SK-N-SH (cell line): ENCODE measurements at regions not wholly inside any gene's neighbourhood (a gene's known extent, or its start where the extent isn't known, plus 50 kb on each side); places are given as distances from the start of the nearest gene placed in this dataset.

ENCODE experiments used
- CTCF ChIA-PET: fragments of 300-600, 350-600 bp; formaldehyde crosslinking; extraction: SDS; loops from one replicate; lab custom pipeline; 2021; lab: Yijun Ruan, JAX
- POLR2A ChIA-PET: fragments of 350-600 bp; sonication (Branson Sonifier 250); formaldehyde crosslinking; extraction: SDS; loops from one replicate; lab custom pipeline; 2020; ENCODE audit warnings: antibody characterized with exemption, inconsistent platforms; lab: Yijun Ruan, JAX
- DNase-seq: peaks from one replicate; pipeline ENCODE4 v3.0.0; 2012
- H2AFZ ChIP-seq: fragments of 200-600 bp; sonication (generic); 2 replicates; pipeline ENCODE4 v1.8.1; 2016; ENCODE audit warnings: antibody characterized with exemption, mild to moderate bottlenecking, low read depth
- H3F3A ChIP-seq: fragments of 200-600 bp; sonication (generic); replicated peaks from 2 replicates; pipeline ENCODE3; 2016; ENCODE audit warnings: antibody characterized with exemption, mild to moderate bottlenecking; ENCODE audit not compliant: insufficient read depth
- H3K27ac ChIP-seq, 2 experiments: fragments of 200-500 bp in 1 of 2; fragments of 200-600 bp in 1 of 2; sonication (Bioruptor generic) in 1 of 2; sonication (generic), shearing (Covaris generic) in 1 of 2; 2 replicates each; pipeline versions ENCODE4 v1.5.1 to v1.6.1; 2014 to 2016; ENCODE audit warnings: low read depth in 2 of 2, inconsistent platforms in 1 of 2, low read length in 1 of 2, mild to moderate bottlenecking in 1 of 2, mixed read lengths in 1 of 2
- H3K27me3 ChIP-seq: fragments of 200-600 bp; sonication (generic), shearing (Covaris generic); 2 replicates; pipeline ENCODE4 v1.6.1; 2016; ENCODE audit warnings: mixed run types; ENCODE audit not compliant: insufficient read depth
- H3K36me3 ChIP-seq, 2 experiments: fragments of 200-500 bp in 1 of 2; fragments of 200-600 bp in 1 of 2; sonication (Bioruptor generic) in 1 of 2; sonication (generic) in 1 of 2; replicated peaks in 1 of 2; 2 replicates each; pipeline versions ENCODE3 to v1.5.1; 2014 to 2016; ENCODE audit warnings: low read length in 1 of 2, mild to moderate bottlenecking in 1 of 2; ENCODE audit not compliant: insufficient read depth in 2 of 2, control insufficient read depth in 1 of 2
- H3K4me1 ChIP-seq, 2 experiments: fragments of 200-500 bp in 1 of 2; fragments of 200-600 bp in 1 of 2; sonication (Bioruptor generic) in 1 of 2; sonication (generic), shearing (Covaris generic) in 1 of 2; 2 replicates each; pipeline versions ENCODE4 v1.5.1 to v1.6.1; 2014 to 2016; ENCODE audit warnings: low read depth in 1 of 2, low read length in 1 of 2, mixed run types in 1 of 2; ENCODE audit not compliant: insufficient read depth in 2 of 2, control insufficient read depth in 1 of 2
- H3K4me2 ChIP-seq: fragments of 200-600 bp; sonication (generic), shearing (Covaris generic); 2 replicates; pipeline ENCODE4 v1.6.1; 2017; ENCODE audit warnings: mixed run types
- H3K4me3 ChIP-seq, 2 experiments: fragments of 200-500 bp in 1 of 2; fragments of 200-600 bp in 1 of 2; sonication (Bioruptor generic) in 1 of 2; sonication (generic), shearing (Covaris generic) in 1 of 2; 2 replicates each; pipeline versions ENCODE4 v1.5.1 to v1.8.1; 2014 to 2016; ENCODE audit warnings: low read depth in 2 of 2, inconsistent platforms in 1 of 2, low read length in 1 of 2, mild to moderate bottlenecking in 1 of 2, mixed read lengths in 1 of 2, moderate library complexity in 1 of 2
- H3K79me2 ChIP-seq: fragments of 200-600 bp; sonication (generic); 2 replicates; pipeline ENCODE4 v1.8.1; 2017; ENCODE audit warnings: mild to moderate bottlenecking; ENCODE audit not compliant: insufficient read depth
- H3K9ac ChIP-seq: fragments of 200-600 bp; sonication (generic); 2 replicates; pipeline ENCODE4 v1.6.1; 2017; ENCODE audit warnings: mixed run types
- H3K9me2 ChIP-seq: fragments of 200-600 bp; sonication (generic); 2 replicates; pipeline ENCODE4 v1.6.1; 2017; ENCODE audit warnings: mixed run types
- H3K9me3 ChIP-seq: fragments of 200-600 bp; sonication (generic); 2 replicates; pipeline ENCODE4 v1.6.1; 2017; ENCODE audit warnings: mixed run types, mild to moderate bottlenecking, moderate library complexity
- H4K20me1 ChIP-seq: fragments of 200-600 bp; sonication (generic); 2 replicates; pipeline ENCODE4 v1.6.1; 2017; ENCODE audit warnings: mild to moderate bottlenecking, mixed run types; ENCODE audit not compliant: insufficient read depth
- FOSL2 ChIP-seq: IDR thresholded peaks from 2 replicates; pipeline ENCODE4 v1.4.0; 2012; ENCODE audit warnings: low read depth, mild to moderate bottlenecking, moderate library complexity, borderline replicate concordance
- GABPA ChIP-seq: IDR thresholded peaks from 2 replicates; pipeline ENCODE4 v1.4.0; 2012; ENCODE audit warnings: low read depth, mild to moderate bottlenecking
- GATA2 ChIP-seq: sonication (generic); formaldehyde crosslinking; IDR thresholded peaks from 2 replicates; pipeline ENCODE4 v1.5.0; 2020; ENCODE audit warnings: mild to moderate bottlenecking, missing genetic modification reagents
- JUND ChIP-seq: IDR thresholded peaks from 2 replicates; pipeline ENCODE4 v1.4.0; 2012
- NFIC ChIP-seq: IDR thresholded peaks from 2 replicates; pipeline ENCODE4 v1.4.0; 2012; ENCODE audit warnings: borderline replicate concordance
- POLR2AphosphoS5 ChIP-seq: IDR thresholded peaks from 2 replicates; pipeline ENCODE4 v1.6.1; 2012; ENCODE audit warnings: low read depth, low read length
- RCOR1 ChIP-seq: fragments of 150-350 bp; IDR thresholded peaks from 2 replicates; pipeline ENCODE4 v1.6.1; 2017; ENCODE audit warnings: antibody characterized with exemption, low read length
- SIN3A ChIP-seq: IDR thresholded peaks from 2 replicates; pipeline ENCODE4 v1.6.1; 2012; ENCODE audit warnings: low read depth, mild to moderate bottlenecking, low read length, moderate library complexity, borderline replicate concordance
- SMC3 ChIP-seq: IDR thresholded peaks from 2 replicates; pipeline ENCODE4 v1.6.1; 2012; ENCODE audit warnings: low read depth, low read length, improper control_type of control experiment
- TAF1 ChIP-seq: IDR thresholded peaks from 2 replicates; pipeline ENCODE4 v1.6.1; 2012; ENCODE audit warnings: low read depth, mild to moderate bottlenecking, low read length, moderate library complexity, borderline replicate concordance
- TCF12 ChIP-seq: IDR thresholded peaks from 2 replicates; pipeline ENCODE4 v1.4.0; 2012
- YY1 ChIP-seq: IDR thresholded peaks from 2 replicates; pipeline ENCODE4 v1.4.0; 2012; ENCODE audit warnings: low read depth, mild to moderate bottlenecking
- WGBS: methylation state at CpG from one replicate; pipeline ENCODE4 v1.1.6; 2017; ENCODE audit warnings: low lambda C conversion rate; 5-methylcytosine and 5-hydroxymethylcytosine counted together
- TF ChIP-seq, protein P1 (sequence below): IDR thresholded peaks from 2 replicates; pipeline ENCODE4; 2012

DNA sequence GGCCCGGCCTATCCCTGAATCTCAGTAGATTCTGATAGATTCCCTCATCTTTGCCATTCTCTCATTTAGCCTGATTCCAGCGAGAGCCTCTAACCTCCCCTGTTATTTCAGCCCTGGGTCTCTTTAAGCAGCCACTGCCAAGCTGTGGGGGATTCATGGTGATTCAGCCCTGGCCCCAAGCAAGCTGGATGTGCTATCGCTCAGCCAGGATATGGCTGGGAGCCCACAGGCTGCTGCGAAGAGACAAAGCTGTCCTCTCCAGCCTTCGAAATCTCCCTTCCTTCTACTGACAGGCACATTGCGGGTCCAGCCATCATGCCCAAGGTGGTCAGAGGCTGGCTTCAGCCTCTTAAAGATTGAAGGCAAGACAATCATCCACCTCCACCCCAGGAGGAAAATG lies 394.1 kb downstream of the SOX9 start:
- CTCF ChIA-PET = interaction anchor here (1.0 to 1.7 kb wide), 3 partner anchors 12 to 25 kb away, joined by 3 to 5 read pairs (median 4); no protein-coding TSS in a partner anchor
- peaks cover 37% of the 10 kb centered on the region for H3K79me2 ChIP-seq

DNA sequence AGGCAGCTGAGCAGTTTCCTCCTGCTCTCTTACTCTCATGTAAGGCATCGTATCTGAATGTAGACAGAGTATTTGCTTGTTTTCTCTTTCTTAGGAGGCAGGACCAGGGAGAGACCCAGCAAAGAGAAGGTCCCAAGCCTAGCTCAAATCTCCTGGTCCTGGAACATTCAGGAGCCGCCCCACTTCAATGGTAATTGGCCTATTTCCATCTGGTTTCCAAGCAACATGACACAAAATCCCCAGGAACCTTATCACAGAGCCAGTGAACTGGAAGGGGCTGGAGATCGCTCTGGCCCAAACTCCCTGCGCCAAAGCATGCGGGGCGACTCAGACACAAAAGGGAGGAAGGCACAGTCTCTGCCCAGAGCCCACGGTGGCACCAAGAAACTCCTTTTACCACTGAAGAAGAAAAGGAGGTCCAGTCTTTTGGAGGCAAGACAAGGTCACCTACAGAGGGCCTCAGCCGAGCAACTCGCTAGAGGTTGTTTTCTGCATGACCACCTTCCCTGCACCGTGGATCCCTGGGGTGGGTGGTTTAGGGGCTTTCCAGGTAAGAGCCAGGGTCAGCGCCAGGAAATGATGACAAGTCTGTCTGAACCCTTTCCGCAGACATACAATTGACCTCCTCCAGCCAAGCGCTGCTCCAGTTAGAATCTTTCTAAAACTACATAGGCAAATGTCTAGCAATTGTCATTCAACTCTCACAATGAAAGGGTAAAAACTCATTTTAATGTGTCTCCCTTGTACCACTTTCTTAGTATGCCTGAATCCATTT lies 394.7 kb downstream of the SOX9 start:
- no peak for TF ChIP-seq TAF1
- no peak for TF ChIP-seq SMC3
- TF ChIP-seq GATA2 (CRISPR knock-in tag) = no peak
- no peak for TF ChIP-seq YY1
- no peak for TF ChIP-seq SIN3A
- no peak for TF ChIP-seq GABPA
- TF ChIP-seq POLR2AphosphoS5 = no peak
- TF ChIP-seq, all 33 proteins: peak for 0
- Histone ChIP-seq H3K9me3 (no peaks in the 10 kb centered on the region), H2AFZ (peak overlapping the region; percentile 68), H3K79me2 (peaks cover 41% of the 10 kb centered on the region), H3K36me3 (no peaks in the 10 kb centered on the region), H3K4me3 (no peak overlapping the region; a peak in 1 of 4 replicates), H3K4me1 (peaks cover 9 to 24% of the 10 kb centered on the region in 2 experiments; a peak in 3 of 4 replicates), H3K27me3 (no peaks in the 10 kb centered on the region), H3K27ac (peak overlapping the region in 1 of 2 experiments; percentile 84; a peak in 2 of 4 replicates), H3K4me2 (peak overlapping the region; percentile 55), H3K9me2 (no peaks in the 10 kb centered on the region), H3K9ac (peak overlapping the region; percentile 40), H4K20me1 (no peaks in the 10 kb centered on the region), H3F3A (no peaks in the 10 kb centered on the region)
- ChIA-PET CTCF (interaction anchor here (1.0 to 1.7 kb wide), 3 partner anchors 12 to 24 kb away, joined by 3 to 5 read pairs (median 4); no protein-coding TSS in a partner anchor), POLR2A (no interaction called here)
- 82% methylated on average over 12 of the region's 13 CpGs for WGBS
- peak; percentile 42 for DNase-seq

More for the DNA sequence above, 394.1 kb downstream of the SOX9 start:
- POLR2A ChIA-PET = no interaction called here
- Histone ChIP-seq H3K4me1 (peaks cover 9 to 30% of the 10 kb centered on the region in 2 experiments; a peak in 3 of 4 replicates), H3F3A (no peaks in the 10 kb centered on the region), H2AFZ (peak overlapping the region; percentile 68), H3K4me3 (no peak overlapping the region; a peak in 1 of 4 replicates), H3K4me2 (peak overlapping the region; percentile 55), H3K9me3 (no peaks in the 10 kb centered on the region), H3K9ac (peak overlapping the region; percentile 40), H4K20me1 (no peaks in the 10 kb centered on the region), H3K9me2 (no peaks in the 10 kb centered on the region), H3K36me3 (no peaks in the 10 kb centered on the region), H3K27ac (peak overlapping the region in 1 of 2 experiments; percentile 84; a peak in 2 of 4 replicates), H3K27me3 (no peaks in the 10 kb centered on the region)
- TF ChIP-seq FOSL2 (peak; percentile 71), NFIC (peak; percentile 85), RCOR1 (no peak), JUND (peak; percentile 22; the same call in 1 of the 2 replicates), TCF12 (peak; percentile 44; the same call in 1 of the 2 replicates), POLR2AphosphoS5 (no peak)
- TF ChIP-seq, protein P1, sequence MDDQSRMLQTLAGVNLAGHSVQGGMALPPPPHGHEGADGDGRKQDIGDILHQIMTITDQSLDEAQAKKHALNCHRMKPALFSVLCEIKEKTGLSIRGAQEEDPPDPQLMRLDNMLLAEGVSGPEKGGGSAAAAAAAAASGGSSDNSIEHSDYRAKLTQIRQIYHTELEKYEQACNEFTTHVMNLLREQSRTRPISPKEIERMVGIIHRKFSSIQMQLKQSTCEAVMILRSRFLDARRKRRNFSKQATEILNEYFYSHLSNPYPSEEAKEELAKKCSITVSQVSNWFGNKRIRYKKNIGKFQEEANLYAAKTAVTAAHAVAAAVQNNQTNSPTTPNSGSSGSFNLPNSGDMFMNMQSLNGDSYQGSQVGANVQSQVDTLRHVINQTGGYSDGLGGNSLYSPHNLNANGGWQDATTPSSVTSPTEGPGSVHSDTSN = 0 out of 2 replicates have a peak, but pooled peaks have one; percentile 21
- DNase-seq = no peak
- WGBS = 66% methylated on average over 6 of the region's 6 CpGs
